HepG2 (cell line): ENCODE measurements at regions not wholly inside any gene's neighbourhood (a gene's known extent, or its start where the extent isn't known, plus 50 kb on each side); places are given as distances from the start of the nearest gene placed in this dataset.

ENCODE experiments used
- CBX1 ChIP-seq: IDR thresholded peaks from one replicate; pipeline ENCODE4 v1.6.1; 2016; ENCODE audit warnings: antibody characterized with exemption, low read depth
- CREB1 ChIP-seq, 2 experiments: fragments of 450-650 bp in 1 of 2; IDR thresholded peaks; 2 replicates each; pipeline ENCODE4 v1.6.1; 2016 to 2017; ENCODE audit warnings: control low read depth in 1 of 2, mild to moderate bottlenecking in 1 of 2, missing compliant biosample characterization in 1 of 2, missing genetic modification characterization in 1 of 2
- EHMT2 ChIP-seq: fragments of 200-600 bp; sonication (generic); IDR thresholded peaks from 2 replicates; pipeline ENCODE4 v1.7.0; 2017; ENCODE audit warnings: antibody characterized with exemption, low read depth, low read length, borderline replicate concordance
- GPN1 ChIP-seq: sonication (generic); formaldehyde crosslinking; IDR thresholded peaks from 2 replicates; pipeline ENCODE4 v1.5.1; 2020; ENCODE audit warnings: missing genetic modification reagents, borderline replicate concordance
- HNRNPL ChIP-seq: fragments of 200-400 bp; formaldehyde crosslinking; IDR thresholded peaks from 2 replicates; pipeline ENCODE4 v1.6.1; 2017; ENCODE audit warnings: mild to moderate bottlenecking, low read depth, low read length
- KLF15 ChIP-seq: sonication (generic); formaldehyde crosslinking; IDR thresholded peaks from 2 replicates; pipeline ENCODE4 v1.8.1; 2023; ENCODE audit warnings: borderline replicate concordance, mild to moderate bottlenecking, inconsistent platforms, missing genetic modification reagents, mixed read lengths
- KLF9 ChIP-seq: IDR thresholded peaks from 2 replicates; pipeline ENCODE4 v1.6.1; 2016; ENCODE audit warnings: low read depth
- MAF1 ChIP-seq: sonication (generic); formaldehyde crosslinking; IDR thresholded peaks from 2 replicates; pipeline ENCODE4 v1.5.0; 2020; ENCODE audit warnings: missing genetic modification reagents, borderline replicate concordance
- MYC ChIP-seq: sonication (generic); formaldehyde crosslinking; IDR thresholded peaks from 2 replicates; pipeline ENCODE4 v1.9.0; 2021; ENCODE audit warnings: missing genetic modification reagents, borderline replicate concordance
- REST ChIP-seq, 2 experiments: IDR thresholded peaks; 2 replicates each; pipeline ENCODE4 v1.6.1; 2011 to 2012; ENCODE audit warnings: low read length in 2 of 2, borderline replicate concordance in 1 of 2, low read depth in 1 of 2, mild to moderate bottlenecking in 1 of 2, moderate library complexity in 1 of 2
- THAP7 ChIP-seq: sonication (generic); formaldehyde crosslinking; IDR thresholded peaks from 2 replicates; pipeline ENCODE4 v1.8.1; 2023; ENCODE audit warnings: mild to moderate bottlenecking, missing genetic modification reagents
- TRIM24 ChIP-seq: sonication (generic); formaldehyde crosslinking; IDR thresholded peaks from 2 replicates; pipeline ENCODE4 v1.8.0; 2022; ENCODE audit warnings: mild to moderate bottlenecking, missing genetic modification reagents
- ZFP36L2 ChIP-seq: sonication (generic); formaldehyde crosslinking; IDR thresholded peaks from 2 replicates; pipeline ENCODE4 v1.4.0; 2020; ENCODE audit warnings: missing genetic modification reagents
- ZMYM4 ChIP-seq: sonication (generic); formaldehyde crosslinking; IDR thresholded peaks from 2 replicates; pipeline ENCODE4 v1.8.1; 2023; ENCODE audit warnings: mild to moderate bottlenecking, missing genetic modification reagents
- ZNF496 ChIP-seq: sonication (generic); formaldehyde crosslinking; IDR thresholded peaks from 2 replicates; pipeline ENCODE4 v1.8.1; 2023; ENCODE audit warnings: mild to moderate bottlenecking, moderate library complexity, missing genetic modification reagents; ENCODE audit not compliant: insufficient replicate concordance
- ZNF513 ChIP-seq: sonication (generic); formaldehyde crosslinking; conservative IDR thresholded peaks from 2 replicates; pipeline ENCODE4 v1.5.0; 2020; ENCODE audit warnings: missing genetic modification reagents
- ZNF589 ChIP-seq: sonication (generic); formaldehyde crosslinking; conservative IDR thresholded peaks from 2 replicates; pipeline ENCODE4 v1.8.0; 2022; ENCODE audit warnings: mild to moderate bottlenecking, moderate library complexity, missing genetic modification reagents
- ZNF777 ChIP-seq: sonication (generic); formaldehyde crosslinking; IDR thresholded peaks from 2 replicates; pipeline ENCODE4 v1.4.0; 2020; ENCODE audit warnings: missing genetic modification reagents
- TF ChIP-seq, protein P1 (sequence below): sonication (generic); formaldehyde crosslinking; IDR thresholded peaks from 2 replicates; pipeline ENCODE4 v1.4.0; 2020; ENCODE audit warnings: missing genetic modification reagents
- TF ChIP-seq, protein P2 (sequence below): sonication (generic); formaldehyde crosslinking; IDR thresholded peaks from 2 replicates; pipeline ENCODE4 v1.5.0; 2020; ENCODE audit warnings: mild to moderate bottlenecking, low read depth, missing genetic modification reagents, borderline replicate concordance
- TF ChIP-seq, protein P3 (sequence below): sonication (generic); formaldehyde crosslinking; IDR thresholded peaks from 2 replicates; pipeline ENCODE4 v1.4.0; 2020; ENCODE audit warnings: missing genetic modification reagents

- TF ChIP-seq THAP7 (CRISPR knock-in tag) (no peak), MAF1 (no peak), ZFP36L2 (CRISPR knock-in tag) (no peak), ZNF589 (CRISPR knock-in tag) (no peak), EHMT2 (peak; percentile 76; the same call in 1 of the 2 replicates), MYC (CRISPR knock-in tag) (no peak), TRIM24 (no peak), KLF15 (CRISPR knock-in tag) (no peak), ZNF513 (no peak), ZMYM4 (no peak), CBX1 (no peak), KLF9 (CRISPR knock-in tag) (no peak), ZNF777 (CRISPR knock-in tag) (no peak), REST (IDR thresholded peaks at IDR 0.05; ENCODE audit: borderline replicate concordance in 1 of 2, low read depth in 1 of 2, low read length in 2 of 2) (no peak), HNRNPL (no peak), CREB1 (IDR thresholded peaks at IDR 0.05) (no peak), CREB1 (CRISPR knock-in tag; IDR thresholded peaks at IDR 0.05) (0 out of 2 replicates have a peak, but pooled peaks have one; percentile 14), ZNF496 (CRISPR knock-in tag) (no peak), GPN1 (CRISPR knock-in tag) (no peak)
- TF ChIP-seq, protein P1, sequence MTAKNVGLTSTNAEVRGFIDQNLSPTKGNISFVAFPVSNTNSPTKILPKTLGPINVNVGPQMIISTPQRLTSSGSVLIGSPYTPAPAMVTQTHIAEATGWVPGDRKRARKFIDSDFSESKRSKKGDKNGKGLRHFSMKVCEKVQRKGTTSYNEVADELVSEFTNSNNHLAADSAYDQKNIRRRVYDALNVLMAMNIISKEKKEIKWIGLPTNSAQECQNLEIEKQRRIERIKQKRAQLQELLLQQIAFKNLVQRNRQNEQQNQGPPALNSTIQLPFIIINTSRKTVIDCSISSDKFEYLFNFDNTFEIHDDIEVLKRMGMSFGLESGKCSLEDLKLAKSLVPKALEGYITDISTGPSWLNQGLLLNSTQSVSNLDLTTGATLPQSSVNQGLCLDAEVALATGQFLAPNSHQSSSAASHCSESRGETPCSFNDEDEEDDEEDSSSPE (CRISPR knock-in tag): no peak
- TF ChIP-seq, protein P2, sequence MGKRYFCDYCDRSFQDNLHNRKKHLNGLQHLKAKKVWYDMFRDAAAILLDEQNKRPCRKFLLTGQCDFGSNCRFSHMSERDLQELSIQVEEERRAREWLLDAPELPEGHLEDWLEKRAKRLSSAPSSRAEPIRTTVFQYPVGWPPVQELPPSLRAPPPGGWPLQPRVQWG (CRISPR knock-in tag): no peak
- TF ChIP-seq, protein P3, sequence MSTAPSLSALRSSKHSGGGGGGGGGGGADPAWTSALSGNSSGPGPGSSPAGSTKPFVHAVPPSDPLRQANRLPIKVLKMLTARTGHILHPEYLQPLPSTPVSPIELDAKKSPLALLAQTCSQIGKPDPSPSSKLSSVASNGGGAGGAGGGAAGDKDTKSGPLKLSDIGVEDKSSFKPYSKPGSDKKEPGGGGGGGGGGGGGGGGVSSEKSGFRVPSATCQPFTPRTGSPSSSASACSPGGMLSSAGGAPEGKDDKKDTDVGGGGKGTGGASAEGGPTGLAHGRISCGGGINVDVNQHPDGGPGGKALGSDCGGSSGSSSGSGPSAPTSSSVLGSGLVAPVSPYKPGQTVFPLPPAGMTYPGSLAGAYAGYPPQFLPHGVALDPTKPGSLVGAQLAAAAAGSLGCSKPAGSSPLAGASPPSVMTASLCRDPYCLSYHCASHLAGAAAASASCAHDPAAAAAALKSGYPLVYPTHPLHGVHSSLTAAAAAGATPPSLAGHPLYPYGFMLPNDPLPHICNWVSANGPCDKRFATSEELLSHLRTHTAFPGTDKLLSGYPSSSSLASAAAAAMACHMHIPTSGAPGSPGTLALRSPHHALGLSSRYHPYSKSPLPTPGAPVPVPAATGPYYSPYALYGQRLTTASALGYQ (CRISPR knock-in tag): no peak
Measured at GRCh38 chr6:81381382-81381916, 371.0 kb downstream of the TENT5A start (continued).
